GM21737 (cell line): ENCODE measurements at regions not wholly inside any gene's neighbourhood (a gene's known extent, or its start where the extent isn't known, plus 50 kb on each side); places are given as distances from the start of the nearest gene placed in this dataset.

Source experiments
- ATAC-seq: cut with Tn5 transposase; IDR thresholded peaks from one replicate; pipeline ENCODE4 v1.9.1; 2021; ENCODE audit warnings: mild to moderate bottlenecking, moderate library complexity; ENCODE audit not compliant: unreplicated experiment

GRCh38 chr2:107595749-107596148 is 230.9 kb upstream of the RGPD4 start:
- no peak for ATAC-seq

- no peak for ATAC-seq
Observed at GRCh38 chr2:107597507-107597906, 229.2 kb upstream of the RGPD4 start.

GRCh38 chr2:107602801-107603200 is 223.9 kb upstream of the RGPD4 start:
- no peak for ATAC-seq

- no peak for ATAC-seq
Observed at GRCh38 chr2:107607054-107607453, 219.6 kb upstream of the RGPD4 start.

- ATAC-seq, result no peak
Observed at GRCh38 chr2:107607473-107607872, 219.2 kb upstream of the RGPD4 start.

GRCh38 chr2:107615039-107615438 is 211.7 kb upstream of the RGPD4 start:
- ATAC-seq, result no peak

- ATAC-seq, result no peak
Observed at GRCh38 chr2:107618769-107619168, 207.9 kb upstream of the RGPD4 start.

GRCh38 chr2:107621186-107622165 is 205.2 kb upstream of the RGPD4 start:
- no peak for ATAC-seq

GRCh38 chr2:107622741-107623310 is 203.9 kb upstream of the RGPD4 start:
- no peak for ATAC-seq

GRCh38 chr2:107625982-107626381 is 200.7 kb upstream of the RGPD4 start:
- no peak for ATAC-seq

- ATAC-seq, result no peak
Observed at GRCh38 chr2:107627164-107627563, 199.5 kb upstream of the RGPD4 start.

GRCh38 chr2:107627926-107628325 is 198.8 kb upstream of the RGPD4 start:
- no peak for ATAC-seq

- no peak for ATAC-seq
Observed at GRCh38 chr2:107633580-107634147, 193.0 kb upstream of the RGPD4 start.

GRCh38 chr2:107634172-107634571 is 192.5 kb upstream of the RGPD4 start:
- ATAC-seq, result no peak

GRCh38 chr2:107635883-107636282 is 190.8 kb upstream of the RGPD4 start:
- no peak for ATAC-seq

GRCh38 chr2:107645586-107645985 is 181.1 kb upstream of the RGPD4 start:
- no peak for ATAC-seq

- ATAC-seq, result no peak
Observed at GRCh38 chr2:107648781-107649404, 177.8 kb upstream of the RGPD4 start.

GRCh38 chr2:107657049-107657448 is 169.6 kb upstream of the RGPD4 start:
- ATAC-seq, result no peak

GRCh38 chr2:107663632-107664031 is 163.1 kb upstream of the RGPD4 start:
- no peak for ATAC-seq

- no peak for ATAC-seq
Observed at GRCh38 chr2:107669335-107669734, 157.4 kb upstream of the RGPD4 start.

GRCh38 chr2:107681936-107682335 is 144.8 kb upstream of the RGPD4 start:
- ATAC-seq, result no peak
